Fibroblast of skin of right biceps (primary cell): ENCODE measurements at regions not wholly inside any gene's neighbourhood (a gene's known extent, or its start where the extent isn't known, plus 50 kb on each side); places are given as distances from the start of the nearest gene placed in this dataset.

Source experiments
- DNase-seq: peaks from one replicate; pipeline ENCODE4 v3.0.0-alpha.2; 2013

GRCh38 chr12:126139355-126139754 lies 1074.1 kb downstream of the AACS start:
- DNase-seq, result no peak

GRCh38 chr12:126144603-126145002 lies 1079.4 kb downstream of the AACS start:
- no peak for DNase-seq

- no peak for DNase-seq
Observed at GRCh38 chr12:126147321-126147720, 1082.1 kb downstream of the AACS start.

- DNase-seq, result no peak
Observed at GRCh38 chr12:126156806-126157574, 1091.8 kb downstream of the AACS start.

DNA sequence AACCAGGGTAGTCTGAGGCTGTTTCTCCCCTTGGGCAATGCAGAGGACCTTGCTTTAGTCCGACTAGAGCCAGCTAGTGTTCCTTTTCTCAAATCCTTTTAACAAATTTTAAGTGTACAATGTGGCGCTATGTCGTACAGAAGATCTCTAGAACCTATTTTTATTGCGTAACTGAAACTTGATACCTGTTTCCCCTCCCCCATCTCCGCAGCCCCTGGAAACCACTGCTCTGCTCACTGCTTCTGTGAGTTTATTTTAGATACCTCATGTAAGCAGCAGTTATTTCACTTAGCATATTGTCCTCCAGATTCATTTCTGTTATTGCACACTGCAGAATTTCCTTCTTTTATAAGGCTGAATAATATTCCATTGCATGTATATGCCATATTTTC lies 1092.3 kb downstream of the AACS start:
- DNase-seq, result no peak

DNA sequence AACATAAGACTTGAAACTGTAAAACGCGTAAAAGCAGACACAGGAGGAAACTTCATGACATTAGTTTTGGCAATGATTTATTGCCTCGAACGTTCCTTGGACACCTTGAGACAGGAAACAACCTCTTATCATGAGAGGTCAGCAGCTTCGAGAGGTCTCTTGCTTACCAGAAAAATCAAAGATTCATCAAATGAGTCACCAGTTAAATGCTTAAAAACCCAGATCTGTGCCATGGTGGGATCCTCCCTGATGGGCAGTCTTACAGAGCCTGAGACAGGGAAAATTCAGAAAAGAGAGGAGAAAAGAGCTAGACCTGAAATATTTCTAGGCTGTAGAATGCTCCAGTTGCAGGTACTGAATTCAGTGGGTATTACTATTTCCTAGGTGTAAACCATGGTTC lies 1093.9 kb downstream of the AACS start:
- DNase-seq, result no peak

DNA sequence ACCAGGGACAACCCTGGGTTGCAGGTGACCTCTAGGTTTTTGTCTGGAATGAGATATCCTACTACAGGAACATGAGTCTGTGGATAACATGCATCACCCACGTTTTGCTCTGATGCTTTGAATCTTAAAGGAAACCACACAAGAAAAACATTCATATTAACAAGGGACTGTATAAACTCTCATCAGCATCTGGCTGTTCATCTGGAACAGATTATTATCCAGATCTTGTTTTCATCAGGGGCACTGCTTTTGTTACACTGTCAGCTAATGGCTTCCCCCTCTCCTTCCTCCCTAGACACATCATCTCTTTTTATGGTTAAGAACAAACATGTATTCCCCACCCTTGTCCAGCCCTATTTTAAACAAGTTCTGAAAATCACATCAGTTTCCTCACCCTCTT lies 1095.7 kb downstream of the AACS start:
- no peak for DNase-seq

GRCh38 chr12:126163984-126164383 lies 1098.7 kb downstream of the AACS start:
- DNase-seq, result no peak

- DNase-seq, result no peak
Observed at GRCh38 chr12:126171937-126172559, 1106.8 kb downstream of the AACS start.

- no peak for DNase-seq
Observed at GRCh38 chr12:126182619-126183236, 1117.5 kb downstream of the AACS start.

DNA sequence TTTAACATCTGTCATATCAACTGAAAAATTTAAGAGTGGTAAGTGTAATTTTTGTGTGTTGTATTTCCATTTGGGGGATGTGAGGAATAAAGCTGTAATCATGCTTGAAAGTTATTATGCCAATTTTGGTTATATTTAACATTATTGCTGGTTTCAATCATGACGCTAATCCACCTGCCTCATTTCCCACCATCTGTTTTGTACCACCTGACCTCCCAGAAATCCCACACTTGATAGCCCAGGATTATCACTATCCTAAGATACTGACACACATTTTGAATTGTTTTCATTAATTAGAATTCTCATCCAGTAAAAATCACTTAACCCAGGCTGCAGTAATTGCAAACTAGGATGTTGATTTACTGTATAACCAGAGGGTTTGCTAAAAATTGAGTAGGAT lies 1119.8 kb downstream of the AACS start:
- no peak for DNase-seq

DNA sequence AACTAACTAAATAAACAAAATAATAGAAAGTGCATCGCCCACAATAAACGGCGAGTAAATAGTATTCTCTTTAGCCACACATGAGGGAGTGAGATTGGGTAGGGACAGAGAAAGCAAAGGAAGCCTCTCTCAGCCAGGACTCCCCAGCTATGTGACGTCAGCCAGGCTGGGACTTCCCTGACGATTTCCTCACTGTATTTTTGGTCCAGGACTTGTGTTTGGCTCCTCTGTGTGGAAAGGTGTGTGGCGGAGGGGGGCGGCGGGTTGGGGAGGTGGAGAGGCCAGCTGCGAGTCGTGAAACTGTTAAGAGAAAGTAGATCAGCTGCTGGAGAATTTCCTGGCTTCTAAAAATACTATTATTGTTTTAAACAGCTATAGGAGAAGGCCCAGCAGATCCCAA lies 1124.6 kb downstream of the AACS start:
- DNase-seq, result no peak

DNA sequence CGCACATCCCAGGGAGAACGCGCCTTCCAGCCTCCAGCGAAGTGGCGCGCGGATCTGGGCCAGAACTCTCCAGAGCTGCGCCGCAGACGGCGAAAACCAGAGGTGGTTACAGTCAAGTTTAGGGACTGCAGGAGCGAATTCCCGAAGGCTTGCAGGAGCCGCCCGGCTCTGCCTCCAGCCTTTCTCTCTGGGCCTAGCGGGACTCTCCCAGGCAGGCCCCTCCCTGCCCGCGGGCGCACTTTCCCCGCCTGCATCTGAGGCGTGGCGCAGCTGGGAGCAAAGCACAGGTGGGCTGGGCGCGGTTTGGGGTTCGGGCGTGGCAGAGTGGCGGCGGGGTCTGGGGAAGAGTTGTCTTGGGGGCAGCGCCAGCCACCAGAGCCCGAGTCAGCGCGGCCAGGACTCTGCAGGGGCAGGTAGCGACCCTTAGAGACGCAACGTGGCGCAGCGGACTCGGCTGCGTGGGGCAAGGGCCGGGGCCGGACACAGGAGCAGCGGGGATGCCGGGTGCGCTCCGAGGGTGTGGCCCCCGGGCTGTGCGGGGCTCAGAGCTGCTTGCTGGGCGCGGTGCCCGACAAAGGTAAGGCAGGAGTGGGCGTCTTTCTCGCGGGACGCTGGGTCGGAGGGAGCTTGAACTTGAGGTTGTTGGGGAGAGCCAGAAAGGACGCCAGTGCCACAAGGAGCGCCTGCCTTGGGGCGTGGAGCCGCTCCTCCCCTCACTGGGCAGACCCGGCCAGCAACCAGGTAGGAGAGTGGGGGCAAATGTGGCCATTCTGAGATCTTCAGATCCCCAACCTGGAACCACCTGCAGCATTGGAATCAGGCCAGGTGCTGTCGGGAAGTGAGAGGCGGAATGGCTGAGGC lies 1126.0 kb downstream of the AACS start:
- no peak for DNase-seq

- DNase-seq, result no peak
Observed at GRCh38 chr12:126191949-126192348, 1126.7 kb downstream of the AACS start.

GRCh38 chr12:126193190-126193589 lies 1128.0 kb downstream of the AACS start:
- no peak for DNase-seq

- no peak for DNase-seq
Observed at GRCh38 chr12:126196263-126196662, 1131.0 kb downstream of the AACS start.

DNA sequence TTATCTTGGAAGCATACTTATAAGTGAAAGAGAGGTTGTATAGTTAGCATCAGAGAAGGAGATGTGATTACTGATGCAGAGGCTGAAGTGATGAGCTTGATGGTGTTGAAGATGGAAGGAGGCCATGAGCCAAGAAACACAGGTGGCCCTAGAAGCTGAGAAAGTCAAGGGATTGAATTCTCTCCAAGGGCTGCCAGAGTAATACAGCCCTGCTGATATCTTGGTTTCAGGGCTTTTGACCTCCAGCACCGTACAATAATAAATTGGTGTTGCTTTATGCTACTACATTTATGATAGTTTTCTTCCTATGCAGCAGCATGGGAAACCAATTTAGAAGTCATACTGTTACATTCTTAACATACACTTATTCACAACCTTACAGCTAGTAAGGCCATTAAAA lies 1133.3 kb downstream of the AACS start:
- DNase-seq, result no peak

DNA sequence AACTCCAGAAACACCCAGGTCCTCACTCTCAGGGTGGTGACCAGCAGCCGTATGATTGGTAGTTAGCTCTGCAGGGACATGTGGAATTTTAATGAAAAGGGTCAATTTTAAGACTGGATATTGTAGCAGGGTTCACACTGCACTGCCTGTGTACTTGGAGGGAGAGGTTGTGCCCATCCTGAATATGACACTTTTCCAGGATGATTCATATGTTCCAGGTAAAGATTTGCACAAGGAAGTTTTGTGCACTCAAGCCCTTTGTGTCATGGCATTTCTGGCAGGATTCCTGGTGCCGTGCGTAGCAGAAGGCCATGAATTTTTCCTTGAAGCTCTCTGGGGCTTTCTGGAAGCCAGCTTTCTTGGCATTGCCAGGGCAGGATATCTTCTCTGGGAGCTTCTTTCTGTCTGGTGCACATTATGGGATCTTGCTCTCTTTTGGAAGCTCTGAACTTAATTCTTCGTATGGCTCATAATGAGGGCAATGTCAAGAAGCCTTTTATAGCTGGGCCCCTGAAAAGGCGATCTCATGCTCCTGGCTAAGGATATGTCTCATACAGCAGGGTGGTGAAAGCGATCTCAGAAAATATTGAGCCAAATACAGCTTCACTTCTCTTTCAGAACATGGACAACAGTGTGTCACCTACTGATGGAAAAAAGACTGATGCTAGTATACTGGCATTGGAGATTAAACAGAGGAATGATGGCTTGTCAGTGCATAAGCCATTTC lies 1133.9 kb downstream of the AACS start:
- DNase-seq, result no peak

GRCh38 chr12:126201981-126202537 lies 1136.8 kb downstream of the AACS start:
- DNase-seq, result no peak

- DNase-seq, result no peak
Observed at GRCh38 chr12:126204326-126204725, 1139.1 kb downstream of the AACS start.

GRCh38 chr12:126210026-126210425 lies 1144.8 kb downstream of the AACS start:
- DNase-seq, result no peak

- DNase-seq, result no peak
Observed at GRCh38 chr12:126210448-126210847, 1145.2 kb downstream of the AACS start.
